ENCODE measurements at regions not wholly inside any gene's neighbourhood (a gene's known extent, or its start where the extent isn't known, plus 50 kb on each side); places are given as distances from the start of the nearest gene placed in this dataset.
"Not testable (repeated sequence)": the region's sequence is repeated elsewhere in the genome, so short reads cannot be mapped to it uniquely, and the experiment has no call there.

DNA sequence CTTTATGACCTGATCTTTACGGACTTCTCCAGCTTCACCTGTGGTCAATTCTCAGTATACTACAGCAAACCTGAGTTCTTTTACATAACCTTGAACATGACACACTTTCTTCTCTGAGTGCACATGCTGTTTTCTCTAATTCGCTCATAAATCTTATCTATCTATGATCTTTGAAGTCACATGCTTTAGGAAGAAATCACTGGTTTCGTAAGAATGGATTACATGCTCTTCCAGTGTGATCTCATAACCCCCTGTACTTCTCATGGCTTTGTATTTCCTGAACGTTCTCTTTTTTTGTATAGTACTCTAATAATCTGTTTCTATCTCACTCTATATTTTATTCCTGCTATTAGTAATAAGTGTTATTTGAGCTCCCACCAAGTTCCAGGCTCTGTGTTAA lies 1165.2 kb downstream of the TBL1XR1 start (continued):
- no peak for TF ChIP-seq TCF12 (IDR thresholded peaks at IDR 0.05)
- TF ChIP-seq, protein P1, sequence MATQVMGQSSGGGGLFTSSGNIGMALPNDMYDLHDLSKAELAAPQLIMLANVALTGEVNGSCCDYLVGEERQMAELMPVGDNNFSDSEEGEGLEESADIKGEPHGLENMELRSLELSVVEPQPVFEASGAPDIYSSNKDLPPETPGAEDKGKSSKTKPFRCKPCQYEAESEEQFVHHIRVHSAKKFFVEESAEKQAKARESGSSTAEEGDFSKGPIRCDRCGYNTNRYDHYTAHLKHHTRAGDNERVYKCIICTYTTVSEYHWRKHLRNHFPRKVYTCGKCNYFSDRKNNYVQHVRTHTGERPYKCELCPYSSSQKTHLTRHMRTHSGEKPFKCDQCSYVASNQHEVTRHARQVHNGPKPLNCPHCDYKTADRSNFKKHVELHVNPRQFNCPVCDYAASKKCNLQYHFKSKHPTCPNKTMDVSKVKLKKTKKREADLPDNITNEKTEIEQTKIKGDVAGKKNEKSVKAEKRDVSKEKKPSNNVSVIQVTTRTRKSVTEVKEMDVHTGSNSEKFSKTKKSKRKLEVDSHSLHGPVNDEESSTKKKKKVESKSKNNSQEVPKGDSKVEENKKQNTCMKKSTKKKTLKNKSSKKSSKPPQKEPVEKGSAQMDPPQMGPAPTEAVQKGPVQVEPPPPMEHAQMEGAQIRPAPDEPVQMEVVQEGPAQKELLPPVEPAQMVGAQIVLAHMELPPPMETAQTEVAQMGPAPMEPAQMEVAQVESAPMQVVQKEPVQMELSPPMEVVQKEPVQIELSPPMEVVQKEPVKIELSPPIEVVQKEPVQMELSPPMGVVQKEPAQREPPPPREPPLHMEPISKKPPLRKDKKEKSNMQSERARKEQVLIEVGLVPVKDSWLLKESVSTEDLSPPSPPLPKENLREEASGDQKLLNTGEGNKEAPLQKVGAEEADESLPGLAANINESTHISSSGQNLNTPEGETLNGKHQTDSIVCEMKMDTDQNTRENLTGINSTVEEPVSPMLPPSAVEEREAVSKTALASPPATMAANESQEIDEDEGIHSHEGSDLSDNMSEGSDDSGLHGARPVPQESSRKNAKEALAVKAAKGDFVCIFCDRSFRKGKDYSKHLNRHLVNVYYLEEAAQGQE (IDR thresholded peaks at IDR 0.05; ENCODE audit: low read depth, low read length), result no peak
- TF ChIP-seq TAF1 (IDR thresholded peaks at IDR 0.05; ENCODE audit: borderline replicate concordance, low read depth, low read length), result no peak
- no peak for TF ChIP-seq RFX5 (IDR thresholded peaks at IDR 0.05; ENCODE audit: low read length)
- TF ChIP-seq SIN3A (IDR thresholded peaks at IDR 0.05; ENCODE audit: borderline replicate concordance, low read depth, low read length), result no peak

DNA sequence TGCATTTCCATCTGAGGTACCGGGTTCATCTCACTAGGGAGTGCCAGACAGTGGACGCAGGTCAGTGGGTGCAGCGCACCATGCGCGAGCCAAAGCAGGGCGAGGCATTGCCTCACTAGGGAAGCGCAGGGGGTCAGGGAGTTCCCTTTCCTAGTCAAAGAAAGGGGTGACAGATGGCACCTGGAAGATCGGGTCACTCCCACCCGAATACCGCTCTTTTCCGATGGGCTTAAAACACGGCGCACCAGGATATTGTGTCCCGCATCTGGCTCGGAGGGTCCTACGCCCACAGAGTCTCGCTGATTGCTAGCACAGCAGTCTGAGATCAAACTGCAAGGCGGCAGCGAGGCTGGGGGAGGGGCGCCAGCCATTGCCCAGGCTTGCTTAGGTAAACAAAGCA lies 1157.1 kb downstream of the NAALADL2 start:
- H3K27ac ChIP-seq (ENCODE audit: low read depth in 2 of 2, low read length in 1 of 2); H3K27me3 ChIP-seq (ENCODE audit: insufficient read depth); H3F3A ChIP-seq (replicated peaks; ENCODE audit: insufficient read depth); H4K20me1 ChIP-seq (ENCODE audit: insufficient read depth); H3K36me3 ChIP-seq (replicated peaks in 1 of 2; ENCODE audit: control insufficient read depth in 1 of 2, insufficient read depth in 2 of 2, low read length in 1 of 2); H2AFZ ChIP-seq (ENCODE audit: low read depth); CTCF ChIA-PET; H3K9me3 ChIP-seq; DNase-seq; H3K4me3 ChIP-seq (ENCODE audit: low read depth in 2 of 2, low read length in 1 of 2); H3K9ac ChIP-seq; POLR2A ChIA-PET; H3K4me2 ChIP-seq; H3K9me2 ChIP-seq; H3K4me1 ChIP-seq (ENCODE audit: control insufficient read depth in 1 of 2, insufficient read depth in 2 of 2, low read depth in 1 of 2, low read length in 1 of 2); H3K79me2 ChIP-seq (ENCODE audit: insufficient read depth): not testable (repeated sequence)
- 68% methylated on average over 8 of the region's 20 CpGs for WGBS (ENCODE audit: low lambda C conversion rate)

DNA sequence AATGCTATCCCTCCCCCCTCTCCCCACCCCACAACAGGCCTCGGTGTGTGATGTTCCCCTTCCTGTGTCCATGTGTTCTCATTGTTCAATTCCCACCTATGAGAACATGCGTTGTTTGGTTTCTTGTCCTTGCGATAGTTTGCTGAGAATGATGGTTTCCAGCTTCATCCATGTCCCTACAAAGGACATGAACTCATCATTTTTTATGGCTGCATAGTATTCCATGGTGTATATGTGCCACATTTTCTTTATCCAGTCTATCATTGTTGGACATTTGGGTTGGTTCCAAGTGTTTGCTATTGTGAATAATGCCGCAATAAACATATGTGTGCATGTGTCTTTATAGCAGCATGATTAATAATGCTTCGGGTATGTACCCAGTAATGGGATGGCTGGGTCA lies 1156.1 kb downstream of the NAALADL2 start:
- H3K4me1 ChIP-seq (ENCODE audit: control insufficient read depth in 1 of 2, insufficient read depth in 2 of 2, low read depth in 1 of 2, low read length in 1 of 2); DNase-seq; POLR2A ChIA-PET; H3K9ac ChIP-seq; H3K27me3 ChIP-seq (ENCODE audit: insufficient read depth); H3K79me2 ChIP-seq (ENCODE audit: insufficient read depth); H3K9me3 ChIP-seq; H3K36me3 ChIP-seq (replicated peaks in 1 of 2; ENCODE audit: control insufficient read depth in 1 of 2, insufficient read depth in 2 of 2, low read length in 1 of 2); CTCF ChIA-PET; H3K4me2 ChIP-seq; H3K4me3 ChIP-seq (ENCODE audit: low read depth in 2 of 2, low read length in 1 of 2); H3F3A ChIP-seq (replicated peaks; ENCODE audit: insufficient read depth); H3K9me2 ChIP-seq; H2AFZ ChIP-seq (ENCODE audit: low read depth); H4K20me1 ChIP-seq (ENCODE audit: insufficient read depth); H3K27ac ChIP-seq (ENCODE audit: low read depth in 2 of 2, low read length in 1 of 2): not testable (repeated sequence)
- 68% methylated on average over 5 of the region's 5 CpGs for WGBS (ENCODE audit: low lambda C conversion rate)

DNA sequence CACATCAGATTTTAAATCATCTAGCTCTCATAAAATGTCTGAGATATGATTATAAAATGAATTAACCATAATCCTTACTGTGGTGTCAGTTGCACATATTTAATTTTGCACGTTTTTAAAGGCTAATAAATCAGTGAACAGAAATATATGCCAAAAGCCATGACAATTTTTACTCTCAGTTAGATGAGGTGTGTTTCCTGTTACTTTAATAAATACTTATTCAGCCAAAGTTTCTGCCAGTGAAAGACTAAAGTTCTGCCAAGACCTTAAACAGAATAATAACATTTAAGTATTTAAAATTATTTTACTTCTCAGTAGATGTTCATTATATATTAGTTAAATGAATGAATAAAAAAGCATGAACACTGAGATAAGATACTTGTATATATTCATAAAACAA lies 1150.1 kb downstream of the NAALADL2 start:
- H3K9ac ChIP-seq, result no peak overlapping the region
- CTCF ChIA-PET, result no interaction called here
- no peaks in the 10 kb centered on the region for H3K9me3 ChIP-seq
- POLR2A ChIA-PET, result no interaction called here
- no peak overlapping the region for H2AFZ ChIP-seq (ENCODE audit: low read depth)
- no peaks in the 10 kb centered on the region for H3K4me1 ChIP-seq (ENCODE audit: control insufficient read depth in 1 of 2, insufficient read depth in 2 of 2, low read depth in 1 of 2, low read length in 1 of 2)
- H3K27me3 ChIP-seq (ENCODE audit: insufficient read depth), result no peaks in the 10 kb centered on the region
- 5% methylated on average over 1 of the region's 1 CpG for WGBS (ENCODE audit: low lambda C conversion rate)
- no peaks in the 10 kb centered on the region for H3K9me2 ChIP-seq
- H3K4me3 ChIP-seq (ENCODE audit: low read depth in 2 of 2, low read length in 1 of 2), result no peak overlapping the region
- H3K79me2 ChIP-seq (ENCODE audit: insufficient read depth), result no peaks in the 10 kb centered on the region
- no peak overlapping the region for H3K27ac ChIP-seq (ENCODE audit: low read depth in 2 of 2, low read length in 1 of 2)
- no peaks in the 10 kb centered on the region for H3F3A ChIP-seq (replicated peaks; ENCODE audit: insufficient read depth)
- H4K20me1 ChIP-seq (ENCODE audit: insufficient read depth), result no peaks in the 10 kb centered on the region
- DNase-seq, result no peak
- H3K36me3 ChIP-seq (replicated peaks in 1 of 2; ENCODE audit: control insufficient read depth in 1 of 2, insufficient read depth in 2 of 2, low read length in 1 of 2), result no peaks in the 10 kb centered on the region
- no peak overlapping the region for H3K4me2 ChIP-seq
- TF ChIP-seq, protein P2, sequence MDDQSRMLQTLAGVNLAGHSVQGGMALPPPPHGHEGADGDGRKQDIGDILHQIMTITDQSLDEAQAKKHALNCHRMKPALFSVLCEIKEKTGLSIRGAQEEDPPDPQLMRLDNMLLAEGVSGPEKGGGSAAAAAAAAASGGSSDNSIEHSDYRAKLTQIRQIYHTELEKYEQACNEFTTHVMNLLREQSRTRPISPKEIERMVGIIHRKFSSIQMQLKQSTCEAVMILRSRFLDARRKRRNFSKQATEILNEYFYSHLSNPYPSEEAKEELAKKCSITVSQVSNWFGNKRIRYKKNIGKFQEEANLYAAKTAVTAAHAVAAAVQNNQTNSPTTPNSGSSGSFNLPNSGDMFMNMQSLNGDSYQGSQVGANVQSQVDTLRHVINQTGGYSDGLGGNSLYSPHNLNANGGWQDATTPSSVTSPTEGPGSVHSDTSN (IDR thresholded peaks at IDR 0.05), result no peak
- TF ChIP-seq TEAD4 (IDR thresholded peaks at IDR 0.05; ENCODE audit: borderline replicate concordance, insufficient read depth), result no peak
- no peak for TF ChIP-seq EP300 (IDR thresholded peaks at IDR 0.05; ENCODE audit: borderline replicate concordance in 1 of 2, low read depth in 1 of 2, low read length in 1 of 2)
- TF ChIP-seq, protein P3, sequence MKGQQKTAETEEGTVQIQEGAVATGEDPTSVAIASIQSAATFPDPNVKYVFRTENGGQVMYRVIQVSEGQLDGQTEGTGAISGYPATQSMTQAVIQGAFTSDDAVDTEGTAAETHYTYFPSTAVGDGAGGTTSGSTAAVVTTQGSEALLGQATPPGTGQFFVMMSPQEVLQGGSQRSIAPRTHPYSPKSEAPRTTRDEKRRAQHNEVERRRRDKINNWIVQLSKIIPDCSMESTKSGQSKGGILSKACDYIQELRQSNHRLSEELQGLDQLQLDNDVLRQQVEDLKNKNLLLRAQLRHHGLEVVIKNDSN (IDR thresholded peaks at IDR 0.05; ENCODE audit: borderline replicate concordance, low read depth), result no peak
- no peak for TF ChIP-seq FOSL2 (IDR thresholded peaks at IDR 0.05; ENCODE audit: borderline replicate concordance, low read depth)
- TF ChIP-seq GATA2 (CRISPR knock-in tag; IDR thresholded peaks at IDR 0.05), result no peak
- no peak for TF ChIP-seq TAF1 (IDR thresholded peaks at IDR 0.05; ENCODE audit: borderline replicate concordance, low read depth, low read length)
- TF ChIP-seq, protein P1 (IDR thresholded peaks at IDR 0.05; ENCODE audit: low read depth, low read length), result no peak

Measured in SK-N-SH (cell line).